CD14-positive monocyte (primary cell): ENCODE measurements at regions not wholly inside any gene's neighbourhood (a gene's known extent, or its start where the extent isn't known, plus 50 kb on each side); places are given as distances from the start of the nearest gene placed in this dataset.

Experiments
- DNase-seq, 3 donors: peaks; one replicate each; pipeline ENCODE4 v3.0.0-alpha.2; 2011 to 2022
- H2AFZ ChIP-seq: 2 replicates; pipeline ENCODE4 v1.6.0; 2012; ENCODE audit warnings: mild to moderate bottlenecking, low read depth, low read length, inconsistent platforms; ENCODE audit not compliant: insufficient read depth, poor library complexity, severe bottlenecking
- H3K27ac ChIP-seq, 2 donors: 1 replicate in 1 of 2; 2 replicates in 1 of 2; pipeline ENCODE4 v1.5.1; 2012 to 2013; ENCODE audit warnings: low read length in 2 of 2, control low read depth in 1 of 2, inconsistent platforms in 1 of 2, low read depth in 1 of 2, mild to moderate bottlenecking in 1 of 2
- H3K27me3 ChIP-seq, 2 donors: one replicate each; pipeline versions ENCODE4 v1.6.0 to v1.6.1; 2011 to 2013; ENCODE audit warnings: low read length in 2 of 2; ENCODE audit not compliant: control insufficient read depth in 2 of 2, insufficient read depth in 2 of 2
- H3K36me3 ChIP-seq, 2 donors: replicated peaks in 1 of 2; 1 replicate in 1 of 2; 2 replicates in 1 of 2; pipeline versions ENCODE4 v1.5.1 to v1.6.1; 2012 to 2013; ENCODE audit warnings: low read length in 2 of 2, control low read depth in 1 of 2, inconsistent platforms in 1 of 2, mild to moderate bottlenecking in 1 of 2; ENCODE audit not compliant: insufficient read depth in 2 of 2, control insufficient read depth in 1 of 2
- H3K4me1 ChIP-seq, 2 donors: 1 replicate in 1 of 2; 2 replicates in 1 of 2; pipeline versions ENCODE4 v1.5.1 to v1.6.1; 2012 to 2013; ENCODE audit warnings: low read length in 2 of 2, control low read depth in 1 of 2, inconsistent platforms in 1 of 2, mild to moderate bottlenecking in 1 of 2, moderate library complexity in 1 of 2; ENCODE audit not compliant: insufficient read depth in 2 of 2, control insufficient read depth in 1 of 2
- H3K4me2 ChIP-seq: replicated peaks from 2 replicates; pipeline ENCODE3; 2012; ENCODE audit warnings: low read length, moderate library complexity, mild to moderate bottlenecking; ENCODE audit not compliant: poor library complexity, severe bottlenecking; ENCODE audit errors: extremely low read depth
- H3K4me3 ChIP-seq, 3 experiments: fragments of 200-600 bp in 1 of 3; sonication (generic) in 1 of 3; replicated peaks in 1 of 3; 1 replicate in 2 of 3; 2 replicates in 1 of 3; pipeline ENCODE4 v1.5.1; 2011 to 2013; ENCODE audit warnings: low read length in 3 of 3, mild to moderate bottlenecking in 3 of 3, control low read depth in 2 of 3, low read depth in 2 of 3, inconsistent platforms in 1 of 3, moderate library complexity in 1 of 3
- H3K79me2 ChIP-seq: 2 replicates; pipeline ENCODE4 v1.6.0; 2012; ENCODE audit warnings: mild to moderate bottlenecking, control low read depth, inconsistent platforms, low read length, moderate library complexity; ENCODE audit not compliant: insufficient read depth
- H3K9ac ChIP-seq: 2 replicates; pipeline ENCODE4 v1.6.0; 2017; ENCODE audit warnings: low read length, mild to moderate bottlenecking; ENCODE audit not compliant: insufficient read depth, poor library complexity, severe bottlenecking
- H3K9me3 ChIP-seq, 2 donors: replicated peaks in 1 of 2; 1 replicate in 1 of 2; 2 replicates in 1 of 2; pipeline versions ENCODE4 v1.5.1 to v1.6.1; 2012 to 2013; ENCODE audit warnings: low read length in 2 of 2, control low read depth in 1 of 2; ENCODE audit not compliant: control insufficient read depth in 1 of 2, insufficient read depth in 1 of 2
- H4K20me1 ChIP-seq: 2 replicates; pipeline ENCODE4 v1.6.0; 2012; ENCODE audit warnings: mild to moderate bottlenecking, low read length, control low read depth, moderate library complexity; ENCODE audit not compliant: insufficient read depth
- H3K27ac Mint-ChIP-seq, 7 donors: one replicate each; pipeline ENCODE4 v1.8.0; 2020; ENCODE audit warnings: mild to moderate bottlenecking in 7 of 7, mixed read lengths in 7 of 7, moderate library complexity in 6 of 7, inconsistent platforms in 2 of 7
- H3K27me3 Mint-ChIP-seq, 3 donors: one replicate each; pipeline ENCODE4 v1.8.0; 2021 to 2022; ENCODE audit warnings: low read depth in 3 of 3, mild to moderate bottlenecking in 3 of 3, mixed read lengths in 3 of 3, moderate library complexity in 3 of 3, inconsistent platforms in 1 of 3
- H3K36me3 Mint-ChIP-seq, 2 donors: one replicate each; pipeline ENCODE4 v1.8.0; 2020; ENCODE audit warnings: mixed read lengths in 2 of 2, inconsistent platforms in 1 of 2, mild to moderate bottlenecking in 1 of 2
- H3K4me1 Mint-ChIP-seq: one replicate; pipeline ENCODE4 v1.8.0; 2020; ENCODE audit warnings: mild to moderate bottlenecking, mixed read lengths
- H3K4me3 Mint-ChIP-seq, 2 donors: one replicate each; pipeline ENCODE4 v1.8.0; 2020; ENCODE audit warnings: mild to moderate bottlenecking in 2 of 2, mixed read lengths in 2 of 2, moderate library complexity in 1 of 2
- H3K9me3 Mint-ChIP-seq, 7 donors: one replicate each; pipeline ENCODE4 v1.8.0; 2020 to 2022; ENCODE audit warnings: mixed read lengths in 7 of 7, mild to moderate bottlenecking in 6 of 7, moderate library complexity in 6 of 7, inconsistent platforms in 2 of 7
- WGBS: methylation state at CpG from one replicate; pipeline ENCODE4 v1.1.5; 2013; ENCODE audit warnings: missing lambda C conversion rate; ENCODE audit not compliant: insufficient coverage; 5-methylcytosine and 5-hydroxymethylcytosine counted together
- intact Hi-C, 2 donors: fragments of 100-400 bp; cut with micrococcal nuclease; formaldehyde crosslinking; loops; one replicate each; pipeline versions ENCODE4 v1.15.0 to v1.15.1; 2023
- TF ChIP-seq, protein P1 (sequence below): fragments of 200-600 bp; IDR thresholded peaks from one replicate; pipeline ENCODE4 v1.8.0; 2022; ENCODE audit warnings: antibody characterized with exemption, mild to moderate bottlenecking

DNA sequence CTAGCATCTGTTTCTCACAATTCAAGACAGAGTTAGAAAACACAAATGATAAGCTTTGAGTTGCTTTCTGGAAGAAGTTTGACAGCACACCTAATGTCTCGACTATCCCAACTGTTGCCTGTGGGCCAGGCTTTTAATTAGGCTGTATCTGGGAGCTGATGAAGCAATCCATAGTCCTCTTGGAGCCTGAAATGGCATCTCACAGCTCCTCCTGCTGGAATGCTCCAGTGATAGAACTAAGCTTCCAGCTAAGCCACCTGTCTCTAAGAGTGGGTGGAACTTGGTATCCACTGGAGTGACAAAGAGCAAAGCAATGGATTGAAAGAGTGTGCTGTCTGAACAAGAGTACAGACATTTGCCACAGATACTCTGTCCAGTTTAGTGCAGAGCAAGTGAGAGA lies 605.3 kb upstream of the NR5A2 start:
- H3K4me3 Mint-ChIP-seq = no peak overlapping the region
- Histone ChIP-seq H3K4me2 (no peak overlapping the region), H3K36me3 (no peaks in the 10 kb centered on the region), H3K9ac (no peak overlapping the region), H3K27ac (no peak overlapping the region), H3K4me3 (no peak overlapping the region), H3K4me1 (no peaks in the 10 kb centered on the region), H3K27me3 (no peaks in the 10 kb centered on the region), H4K20me1 (no peaks in the 10 kb centered on the region), H3K9me3 (no peaks in the 10 kb centered on the region), H2AFZ (no peak overlapping the region), H3K79me2 (no peaks in the 10 kb centered on the region)
- H3K27ac Mint-ChIP-seq = no peak overlapping the region
- H3K9me3 Mint-ChIP-seq = peaks cover 0 to 13% (median 6%) of the 10 kb centered on the region in 7 donors
- no peaks in the 10 kb centered on the region for H3K4me1 Mint-ChIP-seq
- no peak for DNase-seq
- intact Hi-C loops = no loop called here
- H3K36me3 Mint-ChIP-seq = no peaks in the 10 kb centered on the region
- no peaks in the 10 kb centered on the region for H3K27me3 Mint-ChIP-seq
- WGBS = no CpG with 5 or more reads among the region's 1 CpG
- TF ChIP-seq, protein P1, sequence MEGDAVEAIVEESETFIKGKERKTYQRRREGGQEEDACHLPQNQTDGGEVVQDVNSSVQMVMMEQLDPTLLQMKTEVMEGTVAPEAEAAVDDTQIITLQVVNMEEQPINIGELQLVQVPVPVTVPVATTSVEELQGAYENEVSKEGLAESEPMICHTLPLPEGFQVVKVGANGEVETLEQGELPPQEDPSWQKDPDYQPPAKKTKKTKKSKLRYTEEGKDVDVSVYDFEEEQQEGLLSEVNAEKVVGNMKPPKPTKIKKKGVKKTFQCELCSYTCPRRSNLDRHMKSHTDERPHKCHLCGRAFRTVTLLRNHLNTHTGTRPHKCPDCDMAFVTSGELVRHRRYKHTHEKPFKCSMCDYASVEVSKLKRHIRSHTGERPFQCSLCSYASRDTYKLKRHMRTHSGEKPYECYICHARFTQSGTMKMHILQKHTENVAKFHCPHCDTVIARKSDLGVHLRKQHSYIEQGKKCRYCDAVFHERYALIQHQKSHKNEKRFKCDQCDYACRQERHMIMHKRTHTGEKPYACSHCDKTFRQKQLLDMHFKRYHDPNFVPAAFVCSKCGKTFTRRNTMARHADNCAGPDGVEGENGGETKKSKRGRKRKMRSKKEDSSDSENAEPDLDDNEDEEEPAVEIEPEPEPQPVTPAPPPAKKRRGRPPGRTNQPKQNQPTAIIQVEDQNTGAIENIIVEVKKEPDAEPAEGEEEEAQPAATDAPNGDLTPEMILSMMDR = no peak

DNA sequence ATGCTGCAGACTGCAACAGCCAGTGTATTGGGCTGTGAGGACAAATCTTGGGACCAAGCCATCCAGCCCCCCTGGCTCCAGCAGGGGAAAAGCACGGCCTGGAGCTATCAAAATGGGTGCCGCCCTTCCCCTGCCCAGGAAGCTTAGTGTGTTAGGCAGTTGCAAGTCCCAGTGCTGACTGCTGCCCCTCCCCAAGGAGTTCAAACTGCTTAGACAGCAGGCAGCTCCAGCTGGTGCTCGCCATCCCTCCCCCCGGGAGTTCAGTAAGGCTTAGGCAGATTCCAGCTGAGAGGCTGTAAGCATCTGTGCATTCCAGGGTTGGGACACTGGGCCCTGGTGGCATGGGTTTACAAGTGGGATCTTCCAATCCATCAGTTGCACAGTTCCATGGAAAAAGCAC lies 579.6 kb upstream of the NR5A2 start:
- Histone ChIP-seq H3K79me2 (no peaks in the 10 kb centered on the region), H3K4me1 (no peaks in the 10 kb centered on the region), H3K27ac (no peak overlapping the region), H3K4me2 (no peak overlapping the region), H4K20me1 (no peaks in the 10 kb centered on the region), H3K27me3 (no peaks in the 10 kb centered on the region), H3K9ac (no peak overlapping the region), H3K9me3 (peaks cover 0 to 8% of the 10 kb centered on the region in 2 donors), H3K36me3 (no peaks in the 10 kb centered on the region), H2AFZ (no peak overlapping the region), H3K4me3 (no peak overlapping the region)
- Mint-ChIP-seq H3K4me1 (no peaks in the 10 kb centered on the region), H3K9me3 (peaks cover 0 to 21% (median 9%) of the 10 kb centered on the region in 7 donors), H3K36me3 (no peaks in the 10 kb centered on the region), H3K4me3 (no peak overlapping the region), H3K27me3 (peaks cover 0 to 3% (median 0%) of the 10 kb centered on the region in 3 donors), H3K27ac (no peak overlapping the region)
- DNase-seq = no peak
- intact Hi-C loops = no loop called here
- TF ChIP-seq, protein P1 = no peak
- 93% methylated on average over 4 of the region's 4 CpGs for WGBS
